GM19240 (cell line): ENCODE measurements at regions not wholly inside any gene's neighbourhood (a gene's known extent, or its start where the extent isn't known, plus 50 kb on each side); places are given as distances from the start of the nearest gene placed in this dataset.

Experiments used
- DNase-seq: peaks from one replicate; pipeline ENCODE4 v3.0.0; 2011; ENCODE audit warnings: low spot score; ENCODE audit not compliant: insufficient read length

DNA sequence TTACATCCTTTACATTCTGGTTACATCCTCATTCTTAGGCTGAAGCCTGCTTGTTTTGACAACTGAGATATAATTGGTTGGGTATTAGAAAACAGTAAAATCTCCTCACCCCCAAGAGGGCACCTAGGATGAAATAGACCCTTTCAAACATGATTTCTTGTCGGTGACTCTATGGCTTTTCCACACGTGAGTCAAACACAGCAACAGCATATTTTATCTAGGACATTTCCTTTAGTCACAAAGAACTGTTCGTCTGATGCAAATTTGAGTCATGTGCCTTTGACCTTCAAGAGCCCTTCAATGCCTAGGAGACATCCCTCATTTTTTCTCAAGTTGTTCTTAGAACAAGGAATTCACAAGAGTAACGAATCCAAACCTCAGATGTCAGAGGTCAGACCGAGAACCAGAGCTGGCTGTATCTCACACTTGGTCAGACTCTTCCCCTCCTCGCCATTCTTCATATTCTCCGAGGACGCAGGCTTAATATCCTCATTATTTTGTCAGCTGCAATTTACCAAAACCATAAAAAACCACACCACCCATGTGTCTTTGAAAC is 60.5 kb upstream of the ALKAL2 start:
- no peak for DNase-seq

DNA sequence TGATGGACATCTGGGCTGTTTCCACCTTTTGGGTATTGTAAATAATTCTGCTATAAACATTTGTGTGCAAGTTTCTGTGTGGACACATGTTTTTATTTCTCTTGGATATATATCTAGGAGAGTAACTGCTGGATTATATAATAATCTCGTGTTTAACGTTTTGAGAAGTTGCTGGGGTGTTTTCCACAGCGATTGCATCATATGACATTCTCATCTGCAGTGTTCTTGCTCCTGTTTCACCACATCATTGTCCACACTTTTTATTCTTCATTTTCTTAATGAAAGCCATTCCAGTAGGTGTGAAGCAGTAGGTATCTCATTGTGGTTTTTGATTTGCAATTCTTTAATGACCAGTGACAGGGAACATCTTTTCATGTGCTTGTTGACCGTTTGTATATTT is 56.9 kb upstream of the ALKAL2 start:
- DNase-seq: no peak

DNA sequence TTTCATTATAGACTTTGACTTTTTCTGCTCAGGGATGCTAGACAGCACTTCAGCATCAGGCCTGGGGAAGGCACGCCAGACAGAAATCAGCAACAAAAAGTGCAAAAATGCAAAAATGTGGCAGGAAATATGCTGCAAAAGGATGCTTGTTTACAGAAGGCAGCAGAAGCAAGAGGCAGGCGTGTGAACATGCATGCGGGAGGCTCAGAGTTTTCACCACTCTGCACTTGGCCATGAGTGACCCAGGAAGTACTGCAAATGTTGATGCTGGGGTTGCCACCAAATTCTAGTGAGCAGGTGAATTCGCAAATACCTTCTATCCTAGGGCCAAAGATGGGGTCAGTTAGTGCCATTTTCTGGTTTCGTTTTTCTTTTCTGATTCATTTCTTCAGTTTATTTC is 55.5 kb upstream of the ALKAL2 start:
- no peak for DNase-seq

DNA sequence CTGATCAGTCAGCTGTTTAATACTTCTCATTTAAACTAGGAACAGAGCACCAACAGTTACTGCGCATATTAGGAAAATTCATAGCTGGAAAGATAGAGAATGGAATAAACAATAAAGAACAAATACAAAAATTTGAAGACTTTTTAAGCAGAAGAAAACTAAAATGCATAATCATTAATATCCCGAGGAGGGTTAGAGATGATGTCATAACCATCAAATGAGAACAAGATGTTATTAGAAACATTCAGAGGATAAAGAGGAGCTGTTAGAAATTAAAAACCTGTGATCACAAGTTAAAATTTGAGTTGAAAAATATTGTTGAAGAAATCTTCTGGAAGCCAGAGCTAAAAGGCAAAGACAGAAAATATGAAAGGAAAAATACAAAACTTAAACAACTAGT is 54.0 kb upstream of the ALKAL2 start:
- no peak for DNase-seq

DNA sequence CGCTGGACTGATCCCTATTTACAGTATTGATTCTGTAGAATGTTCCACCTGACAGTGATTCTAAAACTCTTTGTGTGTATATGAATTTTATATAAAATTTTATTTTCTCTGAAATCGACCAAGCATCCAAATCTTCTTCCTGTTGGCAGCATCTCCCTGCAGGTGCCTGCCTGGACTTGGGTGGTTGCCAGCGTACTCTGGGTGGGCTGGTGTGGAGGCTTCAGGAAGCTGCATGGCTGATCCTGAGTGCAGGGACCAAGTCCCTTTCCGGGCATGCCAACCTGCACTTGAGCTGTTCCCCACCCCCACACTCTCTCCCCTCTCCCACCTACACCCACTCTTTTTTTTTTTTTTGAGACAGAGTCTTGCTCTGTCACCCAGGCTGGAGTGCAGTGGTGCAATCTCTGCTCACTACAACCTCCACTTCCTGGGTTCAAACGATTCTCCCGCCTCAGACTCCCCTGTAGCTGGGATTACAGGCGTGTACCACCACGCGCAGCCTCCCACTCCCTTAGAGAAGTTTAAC is 53.2 kb upstream of the ALKAL2 start:
- DNase-seq: no peak
